ENCODE measurements at regions not wholly inside any gene's neighbourhood (a gene's known extent, or its start where the extent isn't known, plus 50 kb on each side); places are given as distances from the start of the nearest gene placed in this dataset.

- no peak overlapping the region for H3K4me3 ChIP-seq (ENCODE audit: low read depth, low read length)
- DNase-seq (ENCODE audit: low read depth), result no peak
- TF ChIP-seq CTCF (conservative IDR thresholded peaks at IDR 0.05; ENCODE audit: low read depth, low read length), result no peak
Observed at GRCh38 chr5:160935776-160936175, 83.8 kb upstream of the ATP10B start.

DNA sequence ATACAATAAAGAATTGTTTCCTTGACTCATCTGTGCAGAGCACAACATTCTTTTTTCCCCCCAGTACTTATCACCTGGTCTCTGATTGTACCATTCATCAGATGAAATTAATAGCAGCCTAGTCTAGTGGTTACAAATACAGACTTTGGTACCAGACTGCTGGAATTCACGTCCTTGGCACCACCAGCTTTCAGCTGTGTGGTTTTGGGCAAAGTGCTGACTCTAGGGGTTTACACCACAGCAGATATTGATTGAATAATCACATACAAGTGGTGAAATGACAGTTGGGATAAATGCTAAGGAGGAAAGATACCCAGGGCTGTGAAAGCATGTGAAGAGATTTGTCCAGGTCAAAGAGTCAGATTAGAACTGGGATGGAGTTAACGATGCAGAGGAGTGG lies 79.3 kb upstream of the ATP10B start:
- no peak for DNase-seq (ENCODE audit: low read depth)
- no peak for TF ChIP-seq CTCF (conservative IDR thresholded peaks at IDR 0.05; ENCODE audit: low read depth, low read length)
- H3K4me3 ChIP-seq (ENCODE audit: low read depth, low read length), result no peak overlapping the region

DNA sequence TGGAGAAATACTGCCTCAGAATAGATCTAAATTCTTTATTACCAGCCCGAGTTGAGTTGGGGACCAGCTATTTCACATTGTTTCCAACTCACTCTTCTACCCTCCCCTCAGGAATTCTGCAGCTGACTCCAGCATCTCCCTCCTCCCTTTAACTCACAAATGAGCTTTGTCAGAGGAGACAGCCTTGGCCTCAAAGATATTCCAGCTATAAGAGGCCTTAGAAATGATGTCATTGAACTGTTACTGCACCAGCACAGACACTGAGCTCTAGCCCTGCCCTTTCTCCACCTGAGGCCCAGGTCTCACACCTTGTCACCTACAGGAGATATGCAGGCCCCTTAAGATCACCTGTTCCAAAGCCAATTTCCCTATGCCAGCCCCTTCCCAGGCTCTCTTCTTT lies 78.4 kb upstream of the ATP10B start:
- no peak for TF ChIP-seq CTCF (conservative IDR thresholded peaks at IDR 0.05; ENCODE audit: low read depth, low read length)
- peak; percentile 1 for DNase-seq (ENCODE audit: low read depth)
- H3K4me3 ChIP-seq (ENCODE audit: low read depth, low read length), result no peak overlapping the region

GRCh38 chr5:160929906-160930305 lies 77.9 kb upstream of the ATP10B start:
- no peak overlapping the region for H3K4me3 ChIP-seq (ENCODE audit: low read depth, low read length)
- DNase-seq (ENCODE audit: low read depth), result no peak
- TF ChIP-seq CTCF (conservative IDR thresholded peaks at IDR 0.05; ENCODE audit: low read depth, low read length), result no peak

- TF ChIP-seq CTCF (conservative IDR thresholded peaks at IDR 0.05; ENCODE audit: low read depth, low read length), result no peak
- DNase-seq (ENCODE audit: low read depth), result no peak
- H3K4me3 ChIP-seq (ENCODE audit: low read depth, low read length), result no peak overlapping the region
Observed at GRCh38 chr5:160929360-160929759, 77.3 kb upstream of the ATP10B start.

DNA sequence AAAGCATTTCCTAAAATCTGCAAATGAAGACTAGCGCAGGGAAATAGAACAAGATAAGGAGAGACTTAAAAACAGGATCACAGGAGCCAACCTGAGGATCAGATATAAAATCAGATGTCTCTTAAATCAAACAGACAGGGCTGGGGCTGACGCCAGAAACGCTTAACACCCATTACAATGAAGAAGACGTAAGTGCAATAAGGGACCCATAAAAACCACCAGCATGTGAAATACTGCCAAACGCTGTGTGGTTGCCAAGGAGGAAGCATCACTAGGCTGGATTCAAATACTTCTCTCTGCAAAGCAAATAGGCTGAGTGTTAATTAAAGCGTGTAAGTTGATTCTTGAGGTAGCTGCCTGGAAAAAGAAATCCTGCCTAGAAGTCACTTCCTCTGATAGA lies 74.4 kb upstream of the ATP10B start:
- H3K4me3 ChIP-seq (ENCODE audit: low read depth, low read length), result no peak overlapping the region
- DNase-seq (ENCODE audit: low read depth), result no peak
- no peak for TF ChIP-seq CTCF (conservative IDR thresholded peaks at IDR 0.05; ENCODE audit: low read depth, low read length)

DNA sequence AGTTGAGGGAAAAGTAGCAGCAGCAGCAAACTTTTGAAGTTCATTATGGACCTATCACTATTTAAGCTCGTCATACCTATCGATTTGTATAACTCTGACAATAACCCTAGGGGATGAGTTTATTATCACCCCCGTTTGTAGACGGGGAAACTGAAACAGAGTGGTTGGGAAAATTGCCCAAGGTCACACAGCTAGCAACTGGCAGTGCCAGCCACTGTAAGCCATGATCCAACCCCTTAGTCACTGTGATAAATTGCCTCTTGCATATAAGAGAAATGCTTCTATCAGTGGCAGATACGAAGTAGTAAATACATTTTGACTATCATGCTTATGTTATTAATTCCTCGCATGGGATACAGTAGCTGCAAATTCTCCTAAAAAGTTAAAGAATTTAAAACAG lies 73.3 kb upstream of the ATP10B start:
- no peak for DNase-seq (ENCODE audit: low read depth)
- no peak for TF ChIP-seq CTCF (conservative IDR thresholded peaks at IDR 0.05; ENCODE audit: low read depth, low read length)
- H3K4me3 ChIP-seq (ENCODE audit: low read depth, low read length), result no peak overlapping the region

Measured in choroid plexus epithelial cell (primary cell).